Neuronal stem cell (in vitro differentiated cells): ENCODE measurements at regions not wholly inside any gene's neighbourhood (a gene's known extent, or its start where the extent isn't known, plus 50 kb on each side); places are given as distances from the start of the nearest gene placed in this dataset.
A peak's percentile ranks its signal among the peaks of the same experiment; 100 is the strongest.

Source experiments
- DNase-seq: peaks from one replicate; pipeline ENCODE4 v3.0.0-alpha.2; 2013; ENCODE audit warnings: low spot score
- H2AFZ ChIP-seq: one replicate; pipeline ENCODE4 v1.6.1; 2013; ENCODE audit warnings: mild to moderate bottlenecking, low read length, inconsistent platforms
- H2AK5ac ChIP-seq: 2 replicates; pipeline ENCODE4 v1.6.1; 2013; ENCODE audit warnings: low read depth, mild to moderate bottlenecking, inconsistent platforms, low read length, moderate library complexity, mixed read lengths
- H2BK120ac ChIP-seq: 2 replicates; pipeline ENCODE4 v1.6.1; 2013; ENCODE audit warnings: low read depth, mild to moderate bottlenecking, inconsistent platforms, low read length, moderate library complexity, mixed read lengths
- H2BK12ac ChIP-seq: one replicate; pipeline ENCODE4 v1.6.1; 2013; ENCODE audit warnings: low read length, inconsistent platforms
- H2BK15ac ChIP-seq: 2 replicates; pipeline ENCODE4 v1.6.1; 2013; ENCODE audit warnings: mild to moderate bottlenecking, low read length, inconsistent platforms, mixed read lengths
- H2BK5ac ChIP-seq: one replicate; pipeline ENCODE4 v1.6.1; 2013; ENCODE audit warnings: inconsistent platforms, mild to moderate bottlenecking, low read length, moderate library complexity
- H3K14ac ChIP-seq: one replicate; pipeline ENCODE4 v1.6.1; 2013; ENCODE audit warnings: low read length, inconsistent platforms
- H3K18ac ChIP-seq: 2 replicates; pipeline ENCODE4 v1.6.1; 2013; ENCODE audit warnings: low read length, inconsistent platforms
- H3K23ac ChIP-seq: 2 replicates; pipeline ENCODE4 v1.6.1; 2013; ENCODE audit warnings: low read depth, mild to moderate bottlenecking, mixed read lengths, low read length, inconsistent platforms; ENCODE audit not compliant: poor library complexity
- H3K27ac ChIP-seq: replicated peaks from 3 replicates; pipeline ENCODE4 v1.5.1; 2013; ENCODE audit warnings: low read length, inconsistent platforms
- H3K27me3 ChIP-seq, 3 experiments: 2 replicates each; pipeline ENCODE4 v1.6.1; 2013; ENCODE audit warnings: low read length in 3 of 3, mild to moderate bottlenecking in 2 of 3, inconsistent platforms in 1 of 3, low read depth in 1 of 3, mixed read lengths in 1 of 3, moderate library complexity in 1 of 3; ENCODE audit not compliant: control insufficient read depth in 3 of 3, insufficient read depth in 3 of 3
- H3K36me3 ChIP-seq, 2 donors: replicated peaks in 1 of 2; 2 replicates each; pipeline ENCODE4 v1.6.1; 2013; ENCODE audit warnings: low read length in 2 of 2; ENCODE audit not compliant: control insufficient read depth in 2 of 2, insufficient read depth in 2 of 2
- H3K4ac ChIP-seq: 2 replicates; pipeline ENCODE4 v1.6.1; 2013; ENCODE audit warnings: inconsistent platforms, mild to moderate bottlenecking, low read length, moderate library complexity
- H3K4me1 ChIP-seq, 2 donors: 1 replicate in 1 of 2; 2 replicates in 1 of 2; pipeline ENCODE4 v1.6.1; 2013; ENCODE audit warnings: low read length in 2 of 2, low read depth in 1 of 2; ENCODE audit not compliant: control insufficient read depth in 2 of 2, insufficient read depth in 1 of 2
- H3K4me2 ChIP-seq: one replicate; pipeline ENCODE4 v1.6.1; 2013; ENCODE audit warnings: mild to moderate bottlenecking, low read length, inconsistent platforms; ENCODE audit not compliant: insufficient read depth, poor library complexity, severe bottlenecking
- H3K4me3 ChIP-seq, 2 donors: 2 replicates each; pipeline ENCODE4 v1.5.1; 2013; ENCODE audit warnings: low read length in 2 of 2, mild to moderate bottlenecking in 2 of 2, inconsistent platforms in 1 of 2, moderate library complexity in 1 of 2
- H3K79me1 ChIP-seq: one replicate; pipeline ENCODE4 v1.6.1; 2013; ENCODE audit warnings: low read depth, mild to moderate bottlenecking, inconsistent platforms, low read length, moderate library complexity
- H3K9ac ChIP-seq: one replicate; pipeline ENCODE4 v1.6.1; 2013; ENCODE audit warnings: mild to moderate bottlenecking, low read depth, low read length, inconsistent platforms; ENCODE audit not compliant: poor library complexity
- H3K9me3 ChIP-seq, 2 donors: replicated peaks in 1 of 2; 2 replicates each; pipeline versions ENCODE3 to v1.6.1; 2013; ENCODE audit warnings: low read length in 2 of 2, mild to moderate bottlenecking in 2 of 2, inconsistent platforms in 1 of 2, low read depth in 1 of 2, mixed read lengths in 1 of 2, moderate library complexity in 1 of 2; ENCODE audit not compliant: control insufficient read depth in 2 of 2, insufficient read depth in 1 of 2
- H4K8ac ChIP-seq: one replicate; pipeline ENCODE4 v1.6.1; 2013; ENCODE audit warnings: low read depth, mild to moderate bottlenecking, inconsistent platforms, low read length, moderate library complexity
- H4K91ac ChIP-seq: one replicate; pipeline ENCODE4 v1.6.1; 2013; ENCODE audit warnings: low read length, low read depth, mild to moderate bottlenecking, inconsistent platforms; ENCODE audit not compliant: poor library complexity
- WGBS, 2 donors: extraction: QIAGEN DNeasy Blood & Tissue Kit; methylation state at CpG; one replicate each; pipeline ENCODE4 v1.1.7; 2013; ENCODE audit warnings: missing lambda C conversion rate in 2 of 2, mixed read lengths in 1 of 2; ENCODE audit not compliant: insufficient read length in 2 of 2, insufficient replicate concordance in 1 of 2; ENCODE audit errors: extremely low coverage in 2 of 2; 5-methylcytosine and 5-hydroxymethylcytosine counted together

DNA sequence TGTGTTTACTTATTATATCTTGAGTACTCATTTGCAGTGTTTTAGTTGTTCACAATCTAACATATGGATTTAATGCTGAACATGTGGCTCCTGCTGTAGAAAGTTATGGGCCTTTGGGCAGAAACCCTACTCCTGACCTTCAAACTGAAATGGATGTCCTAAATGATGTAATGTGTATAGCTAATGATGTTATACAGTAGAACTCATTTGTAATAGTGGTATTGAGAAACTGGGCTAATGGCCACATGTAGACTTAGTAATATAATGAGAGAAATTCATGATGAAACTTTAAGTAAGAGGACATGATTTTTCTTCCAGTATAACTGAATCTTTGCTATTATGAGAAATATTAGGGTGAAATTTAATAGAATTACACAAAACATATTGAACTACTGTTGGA, 121.3 kb upstream of the PTPRK start:
- no peak overlapping the region for H2BK12ac ChIP-seq
- no peak overlapping the region for H2AFZ ChIP-seq
- H3K18ac ChIP-seq: no peak overlapping the region
- no peak overlapping the region for H4K8ac ChIP-seq
- H2AK5ac ChIP-seq: no peak overlapping the region
- H2BK5ac ChIP-seq: no peak overlapping the region
- DNase-seq: no peak
- no peak overlapping the region for H3K23ac ChIP-seq
- no peak overlapping the region for H3K9ac ChIP-seq
- H3K4me2 ChIP-seq: no peak overlapping the region
- H3K4me3 ChIP-seq: no peak overlapping the region
- peaks cover 0 to 6% of the 10 kb centered on the region in 2 donors for H3K4me1 ChIP-seq
- H2BK15ac ChIP-seq: no peak overlapping the region
- H3K9me3 ChIP-seq: no peaks in the 10 kb centered on the region
- H3K14ac ChIP-seq: no peak overlapping the region
- H3K79me1 ChIP-seq: no peaks in the 10 kb centered on the region
- no peaks in the 10 kb centered on the region for H3K27me3 ChIP-seq
- H3K36me3 ChIP-seq: no peaks in the 10 kb centered on the region
- no peak overlapping the region for H3K27ac ChIP-seq
- no peak overlapping the region for H3K4ac ChIP-seq
- no peak overlapping the region for H2BK120ac ChIP-seq
- no peak overlapping the region for H4K91ac ChIP-seq

DNA sequence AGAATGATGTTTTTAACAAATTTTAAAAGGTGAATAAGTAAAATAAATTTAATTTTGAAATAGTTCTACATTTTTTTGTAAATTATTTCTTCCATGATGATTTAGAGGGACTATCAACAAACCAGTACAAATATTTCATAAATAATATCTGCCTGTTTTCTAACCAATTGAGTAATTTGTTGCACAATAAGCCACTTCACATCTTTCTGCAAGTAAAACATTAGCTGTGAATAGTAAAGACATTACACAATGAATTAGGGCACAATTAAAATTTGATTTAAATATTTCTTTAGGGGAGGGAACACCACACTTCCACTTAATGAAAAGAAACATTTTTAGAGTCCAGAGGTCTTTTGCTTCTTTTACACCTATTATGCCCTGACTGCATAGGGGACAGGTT, 118.4 kb upstream of the PTPRK start:
- H3K23ac ChIP-seq: no peak overlapping the region
- H3K18ac ChIP-seq: no peak overlapping the region
- no peak overlapping the region for H3K27ac ChIP-seq
- no peak overlapping the region for H2BK120ac ChIP-seq
- H3K4me3 ChIP-seq: no peak overlapping the region
- H3K36me3 ChIP-seq: no peaks in the 10 kb centered on the region
- H3K4me2 ChIP-seq: no peak overlapping the region
- no peak for DNase-seq
- H3K4ac ChIP-seq: no peak overlapping the region
- no peaks in the 10 kb centered on the region for H3K9me3 ChIP-seq
- H3K9ac ChIP-seq: no peak overlapping the region
- no peaks in the 10 kb centered on the region for H3K27me3 ChIP-seq
- no peaks in the 10 kb centered on the region for H3K79me1 ChIP-seq
- no peak overlapping the region for H3K14ac ChIP-seq
- no peak overlapping the region for H2AFZ ChIP-seq
- H2BK12ac ChIP-seq: no peak overlapping the region
- no peaks in the 10 kb centered on the region for H3K4me1 ChIP-seq
- no peak overlapping the region for H2AK5ac ChIP-seq
- H4K91ac ChIP-seq: no peak overlapping the region
- H2BK5ac ChIP-seq: no peak overlapping the region
- H4K8ac ChIP-seq: no peak overlapping the region
- H2BK15ac ChIP-seq: no peak overlapping the region

DNA sequence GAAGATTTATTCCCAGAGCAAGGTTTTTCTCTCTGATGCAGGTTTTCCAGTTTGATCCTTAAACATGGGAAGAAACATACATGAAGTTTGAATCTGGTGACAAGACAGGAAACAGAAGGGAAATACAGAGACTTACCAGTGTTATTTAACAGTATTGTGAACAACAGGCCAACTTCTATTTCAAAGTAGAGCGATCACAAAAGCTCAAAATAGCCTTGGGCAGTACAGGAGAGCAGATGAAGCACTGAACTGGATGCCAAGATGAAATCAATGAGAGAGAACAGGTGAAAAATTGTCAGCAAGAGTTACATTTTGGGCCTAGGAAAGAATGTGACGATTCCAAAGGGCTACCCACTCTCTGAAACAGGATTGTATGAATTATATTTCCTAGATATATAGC, 114.8 kb upstream of the PTPRK start:
- Histone ChIP-seq H3K9ac (no peak overlapping the region), H3K4me3 (no peak overlapping the region), H2AFZ (peak overlapping the region; percentile 43), H3K4me1 (no peaks in the 10 kb centered on the region), H2BK15ac (no peak overlapping the region), H3K14ac (no peak overlapping the region), H3K4ac (no peak overlapping the region), H3K27me3 (no peaks in the 10 kb centered on the region), H2BK120ac (no peak overlapping the region), H3K27ac (no peak overlapping the region), H3K23ac (no peak overlapping the region), H4K91ac (no peak overlapping the region), H3K79me1 (no peaks in the 10 kb centered on the region), H2BK5ac (no peak overlapping the region), H4K8ac (no peak overlapping the region), H3K18ac (no peak overlapping the region), H3K9me3 (no peaks in the 10 kb centered on the region), H2AK5ac (no peak overlapping the region), H2BK12ac (no peak overlapping the region), H3K36me3 (no peaks in the 10 kb centered on the region), H3K4me2 (no peak overlapping the region)
- no peak for DNase-seq
- WGBS, 2 donors: no CpG with 5 or more reads among the region's 2 CpGs

GRCh38 chr6:128632131-128632530, 111.7 kb upstream of the PTPRK start:
- Histone ChIP-seq H3K79me1 (no peaks in the 10 kb centered on the region), H2BK15ac (no peak overlapping the region), H2BK12ac (no peak overlapping the region), H3K9ac (no peak overlapping the region), H3K9me3 (no peaks in the 10 kb centered on the region), H2AK5ac (no peak overlapping the region), H3K18ac (no peak overlapping the region), H3K4me2 (no peak overlapping the region), H4K8ac (no peak overlapping the region), H3K4me3 (no peak overlapping the region), H3K4ac (no peak overlapping the region), H2AFZ (no peak overlapping the region), H3K27ac (no peak overlapping the region), H2BK5ac (no peak overlapping the region), H3K27me3 (no peaks in the 10 kb centered on the region), H4K91ac (no peak overlapping the region), H3K23ac (no peak overlapping the region), H3K4me1 (no peaks in the 10 kb centered on the region), H3K36me3 (no peaks in the 10 kb centered on the region), H2BK120ac (no peak overlapping the region), H3K14ac (no peak overlapping the region)
- WGBS, 2 donors: no CpG with 5 or more reads among the region's 2 CpGs
- DNase-seq: no peak
